Activated CD8-positive, alpha-beta T cell treated with anti-CD3 and anti-CD28 coated beads for 36 hours (primary cell): ENCODE measurements at regions not wholly inside any gene's neighbourhood (a gene's known extent, or its start where the extent isn't known, plus 50 kb on each side); places are given as distances from the start of the nearest gene placed in this dataset.

Experiments
- ATAC-seq: fragments of 200-7000 bp; cut with Tn5 transposase; one replicate; pipeline ENCODE4 v1.10.0; 2021; ENCODE audit warnings: mild to moderate bottlenecking, moderate library complexity
- CTCF ChIA-PET: fragments of 350-600 bp; sonication (Branson Sonifier 250); formaldehyde crosslinking; loops from one replicate; lab custom pipeline; 2021; ENCODE audit warnings: antibody characterized with exemption; lab: Charles Lee
- POLR2A ChIA-PET: fragments of 350-600 bp; sonication (Branson Sonifier 250); formaldehyde crosslinking; loops from one replicate; lab custom pipeline; 2021; ENCODE audit warnings: antibody characterized with exemption; lab: Charles Lee
- DNase-seq: peaks from one replicate; pipeline ENCODE4 v3.0.0-alpha.2; 2020
- H3K27ac Mint-ChIP-seq: one replicate; pipeline ENCODE4 v1.8.0; 2021; ENCODE audit warnings: mild to moderate bottlenecking, mixed read lengths
- H3K27me3 Mint-ChIP-seq: one replicate; pipeline ENCODE4 v1.8.0; 2021; ENCODE audit warnings: mixed read lengths
- H3K36me3 Mint-ChIP-seq: one replicate; pipeline ENCODE4 v1.8.0; 2021; ENCODE audit warnings: low read depth, mixed read lengths
- H3K4me1 Mint-ChIP-seq: one replicate; pipeline ENCODE4 v1.8.0; 2021; ENCODE audit warnings: low read depth, mixed read lengths
- H3K4me3 Mint-ChIP-seq: one replicate; pipeline ENCODE4 v1.8.0; 2021; ENCODE audit warnings: mild to moderate bottlenecking, moderate library complexity, mixed read lengths
- H3K9me3 Mint-ChIP-seq: one replicate; pipeline ENCODE4 v1.8.0; 2021; ENCODE audit warnings: mixed read lengths
- CTCF ChIP-seq: fragments of 200-600 bp; IDR thresholded peaks from one replicate; pipeline ENCODE4 v1.8.0; 2022; ENCODE audit warnings: antibody characterized with exemption, mild to moderate bottlenecking
- intact Hi-C: fragments of 100-400 bp; cut with micrococcal nuclease; formaldehyde crosslinking; loops from one replicate; pipeline ENCODE4 v1.10.0; 2022

GRCh38 chr16:62596584-62596983, 560.3 kb upstream of the CDH8 start:
- Mint-ChIP-seq H3K4me3 (no peak overlapping the region), H3K4me1 (no peaks in the 10 kb centered on the region), H3K36me3 (no peaks in the 10 kb centered on the region), H3K9me3 (peaks cover 21% of the 10 kb centered on the region), H3K27ac (no peak overlapping the region), H3K27me3 (no peaks in the 10 kb centered on the region)
- ATAC-seq: no peak
- no peak for TF ChIP-seq CTCF
- POLR2A ChIA-PET: no interaction called here
- no peak for DNase-seq
- intact Hi-C loops: no loop called here
- CTCF ChIA-PET: no interaction called here

- Mint-ChIP-seq H3K27ac (no peak overlapping the region), H3K4me3 (no peak overlapping the region), H3K27me3 (no peaks in the 10 kb centered on the region), H3K9me3 (peaks cover 17% of the 10 kb centered on the region), H3K4me1 (no peaks in the 10 kb centered on the region), H3K36me3 (no peaks in the 10 kb centered on the region)
- ATAC-seq (no peak), DNase-seq (no peak)
- ChIA-PET CTCF (no interaction called here), POLR2A (no interaction called here)
- intact Hi-C loops: no loop called here
- TF ChIP-seq CTCF: no peak
Observed at GRCh38 chr16:62596125-62596524, 559.9 kb upstream of the CDH8 start.

- H3K27me3 Mint-ChIP-seq: no peaks in the 10 kb centered on the region
- H3K27ac Mint-ChIP-seq: no peak overlapping the region
- no peak for DNase-seq
- intact Hi-C loops: no loop called here
- no peak for TF ChIP-seq CTCF
- H3K4me1 Mint-ChIP-seq: no peaks in the 10 kb centered on the region
- ChIA-PET POLR2A (no interaction called here), CTCF (no interaction called here)
- H3K36me3 Mint-ChIP-seq: no peaks in the 10 kb centered on the region
- H3K9me3 Mint-ChIP-seq: peaks cover 30% of the 10 kb centered on the region
- no peak for ATAC-seq
- no peak overlapping the region for H3K4me3 Mint-ChIP-seq
Observed at GRCh38 chr16:62586128-62586862, 550.1 kb upstream of the CDH8 start.

- POLR2A ChIA-PET: no interaction called here
- CTCF ChIA-PET: no interaction called here
- no peak for TF ChIP-seq CTCF
Observed at GRCh38 chr16:62585041-62585545, 548.9 kb upstream of the CDH8 start.

GRCh38 chr16:62583414-62583813, 547.2 kb upstream of the CDH8 start:
- CTCF ChIA-PET: no interaction called here
- Mint-ChIP-seq H3K27ac (no peak overlapping the region), H3K9me3 (peaks cover 27% of the 10 kb centered on the region), H3K36me3 (no peaks in the 10 kb centered on the region), H3K4me3 (no peak overlapping the region), H3K27me3 (no peaks in the 10 kb centered on the region), H3K4me1 (no peaks in the 10 kb centered on the region)
- DNase-seq (no peak), ATAC-seq (no peak)
- intact Hi-C loops: no loop called here
- POLR2A ChIA-PET: no interaction called here
- TF ChIP-seq CTCF: no peak

More at GRCh38 chr16:62585041-62585545, 548.9 kb upstream of the CDH8 start:
- intact Hi-C loops: no loop called here
- DNase-seq (no peak), ATAC-seq (no peak)
- Mint-ChIP-seq H3K27me3 (no peaks in the 10 kb centered on the region), H3K4me1 (no peaks in the 10 kb centered on the region), H3K36me3 (no peaks in the 10 kb centered on the region), H3K27ac (no peak overlapping the region), H3K4me3 (no peak overlapping the region), H3K9me3 (peaks cover 32% of the 10 kb centered on the region)
